ENCODE measurements at regions not wholly inside any gene's neighbourhood (a gene's known extent, or its start where the extent isn't known, plus 50 kb on each side); places are given as distances from the start of the nearest gene placed in this dataset.

GRCh38 chr2:5035057-5035488 lies 657.1 kb upstream of the SOX11 start:
- TF ChIP-seq ZNF274 (IDR thresholded peaks at IDR 0.05; ENCODE audit: low read depth, low read length) (no peak), YY1 (IDR thresholded peaks at IDR 0.05; ENCODE audit: insufficient read depth, insufficient read length) (no peak), SUZ12 (IDR thresholded peaks at IDR 0.05; ENCODE audit: extremely low read depth, insufficient read depth, insufficient read length) (no peak)
